ENCODE measurements at regions not wholly inside any gene's neighbourhood (a gene's known extent, or its start where the extent isn't known, plus 50 kb on each side); places are given as distances from the start of the nearest gene placed in this dataset.

DNA sequence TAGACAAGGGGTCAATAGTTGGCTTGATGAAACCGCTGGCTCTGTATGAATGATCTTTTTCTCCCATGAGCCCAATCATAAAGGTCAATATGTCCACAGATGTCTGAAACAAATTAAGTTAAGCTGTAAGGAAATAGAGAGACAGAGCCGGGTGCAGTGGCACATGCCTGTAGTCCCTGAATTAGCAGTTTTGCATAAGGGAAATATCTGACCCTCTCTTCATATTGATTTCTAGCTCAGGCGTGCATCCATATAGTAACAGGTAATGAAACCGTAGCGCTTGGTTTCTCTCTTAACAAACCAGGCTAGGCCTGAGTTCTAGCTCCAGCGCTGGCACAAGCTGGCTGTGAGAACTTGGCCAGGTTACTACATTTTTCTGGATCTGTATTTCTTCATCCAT is 118.1 kb upstream of the ERCC6L2 start (continued):
- TF ChIP-seq, protein P1, sequence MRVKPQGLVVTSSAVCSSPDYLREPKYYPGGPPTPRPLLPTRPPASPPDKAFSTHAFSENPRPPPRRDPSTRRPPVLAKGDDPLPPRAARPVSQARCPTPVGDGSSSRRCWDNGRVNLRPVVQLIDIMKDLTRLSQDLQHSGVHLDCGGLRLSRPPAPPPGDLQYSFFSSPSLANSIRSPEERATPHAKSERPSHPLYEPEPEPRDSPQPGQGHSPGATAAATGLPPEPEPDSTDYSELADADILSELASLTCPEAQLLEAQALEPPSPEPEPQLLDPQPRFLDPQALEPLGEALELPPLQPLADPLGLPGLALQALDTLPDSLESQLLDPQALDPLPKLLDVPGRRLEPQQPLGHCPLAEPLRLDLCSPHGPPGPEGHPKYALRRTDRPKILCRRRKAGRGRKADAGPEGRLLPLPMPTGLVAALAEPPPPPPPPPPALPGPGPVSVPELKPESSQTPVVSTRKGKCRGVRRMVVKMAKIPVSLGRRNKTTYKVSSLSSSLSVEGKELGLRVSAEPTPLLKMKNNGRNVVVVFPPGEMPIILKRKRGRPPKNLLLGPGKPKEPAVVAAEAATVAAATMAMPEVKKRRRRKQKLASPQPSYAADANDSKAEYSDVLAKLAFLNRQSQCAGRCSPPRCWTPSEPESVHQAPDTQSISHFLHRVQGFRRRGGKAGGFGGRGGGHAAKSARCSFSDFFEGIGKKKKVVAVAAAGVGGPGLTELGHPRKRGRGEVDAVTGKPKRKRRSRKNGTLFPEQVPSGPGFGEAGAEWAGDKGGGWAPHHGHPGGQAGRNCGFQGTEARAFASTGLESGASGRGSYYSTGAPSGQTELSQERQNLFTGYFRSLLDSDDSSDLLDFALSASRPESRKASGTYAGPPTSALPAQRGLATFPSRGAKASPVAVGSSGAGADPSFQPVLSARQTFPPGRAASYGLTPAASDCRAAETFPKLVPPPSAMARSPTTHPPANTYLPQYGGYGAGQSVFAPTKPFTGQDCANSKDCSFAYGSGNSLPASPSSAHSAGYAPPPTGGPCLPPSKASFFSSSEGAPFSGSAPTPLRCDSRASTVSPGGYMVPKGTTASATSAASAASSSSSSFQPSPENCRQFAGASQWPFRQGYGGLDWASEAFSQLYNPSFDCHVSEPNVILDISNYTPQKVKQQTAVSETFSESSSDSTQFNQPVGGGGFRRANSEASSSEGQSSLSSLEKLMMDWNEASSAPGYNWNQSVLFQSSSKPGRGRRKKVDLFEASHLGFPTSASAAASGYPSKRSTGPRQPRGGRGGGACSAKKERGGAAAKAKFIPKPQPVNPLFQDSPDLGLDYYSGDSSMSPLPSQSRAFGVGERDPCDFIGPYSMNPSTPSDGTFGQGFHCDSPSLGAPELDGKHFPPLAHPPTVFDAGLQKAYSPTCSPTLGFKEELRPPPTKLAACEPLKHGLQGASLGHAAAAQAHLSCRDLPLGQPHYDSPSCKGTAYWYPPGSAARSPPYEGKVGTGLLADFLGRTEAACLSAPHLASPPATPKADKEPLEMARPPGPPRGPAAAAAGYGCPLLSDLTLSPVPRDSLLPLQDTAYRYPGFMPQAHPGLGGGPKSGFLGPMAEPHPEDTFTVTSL (CRISPR knock-in tag; IDR thresholded peaks at IDR 0.05; ENCODE audit: borderline replicate concordance) = no peak
- TF ChIP-seq HOXA5 (CRISPR knock-in tag; IDR thresholded peaks at IDR 0.05) (no peak), CHCHD3 (CRISPR knock-in tag; IDR thresholded peaks at IDR 0.05) (no peak), MATR3 (CRISPR knock-in tag; IDR thresholded peaks at IDR 0.05) (no peak), BCL6 (CRISPR knock-in tag; IDR thresholded peaks at IDR 0.05) (no peak), ZBTB7A (CRISPR knock-in tag; IDR thresholded peaks at IDR 0.05) (no peak), ZNF615 (CRISPR knock-in tag; IDR thresholded peaks at IDR 0.05; ENCODE audit: borderline replicate concordance) (no peak), POLR2AphosphoS5 (IDR thresholded peaks at IDR 0.05; ENCODE audit: low read depth, low read length) (no peak), KLF12 (CRISPR knock-in tag; IDR thresholded peaks at IDR 0.05; ENCODE audit: borderline replicate concordance) (no peak), ZNF839 (CRISPR knock-in tag; IDR thresholded peaks at IDR 0.05; ENCODE audit: borderline replicate concordance) (no peak)
- TF ChIP-seq, protein P2, sequence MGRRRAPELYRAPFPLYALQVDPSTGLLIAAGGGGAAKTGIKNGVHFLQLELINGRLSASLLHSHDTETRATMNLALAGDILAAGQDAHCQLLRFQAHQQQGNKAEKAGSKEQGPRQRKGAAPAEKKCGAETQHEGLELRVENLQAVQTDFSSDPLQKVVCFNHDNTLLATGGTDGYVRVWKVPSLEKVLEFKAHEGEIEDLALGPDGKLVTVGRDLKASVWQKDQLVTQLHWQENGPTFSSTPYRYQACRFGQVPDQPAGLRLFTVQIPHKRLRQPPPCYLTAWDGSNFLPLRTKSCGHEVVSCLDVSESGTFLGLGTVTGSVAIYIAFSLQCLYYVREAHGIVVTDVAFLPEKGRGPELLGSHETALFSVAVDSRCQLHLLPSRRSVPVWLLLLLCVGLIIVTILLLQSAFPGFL (CRISPR knock-in tag; IDR thresholded peaks at IDR 0.05) = no peak
- TF ChIP-seq, protein P3, sequence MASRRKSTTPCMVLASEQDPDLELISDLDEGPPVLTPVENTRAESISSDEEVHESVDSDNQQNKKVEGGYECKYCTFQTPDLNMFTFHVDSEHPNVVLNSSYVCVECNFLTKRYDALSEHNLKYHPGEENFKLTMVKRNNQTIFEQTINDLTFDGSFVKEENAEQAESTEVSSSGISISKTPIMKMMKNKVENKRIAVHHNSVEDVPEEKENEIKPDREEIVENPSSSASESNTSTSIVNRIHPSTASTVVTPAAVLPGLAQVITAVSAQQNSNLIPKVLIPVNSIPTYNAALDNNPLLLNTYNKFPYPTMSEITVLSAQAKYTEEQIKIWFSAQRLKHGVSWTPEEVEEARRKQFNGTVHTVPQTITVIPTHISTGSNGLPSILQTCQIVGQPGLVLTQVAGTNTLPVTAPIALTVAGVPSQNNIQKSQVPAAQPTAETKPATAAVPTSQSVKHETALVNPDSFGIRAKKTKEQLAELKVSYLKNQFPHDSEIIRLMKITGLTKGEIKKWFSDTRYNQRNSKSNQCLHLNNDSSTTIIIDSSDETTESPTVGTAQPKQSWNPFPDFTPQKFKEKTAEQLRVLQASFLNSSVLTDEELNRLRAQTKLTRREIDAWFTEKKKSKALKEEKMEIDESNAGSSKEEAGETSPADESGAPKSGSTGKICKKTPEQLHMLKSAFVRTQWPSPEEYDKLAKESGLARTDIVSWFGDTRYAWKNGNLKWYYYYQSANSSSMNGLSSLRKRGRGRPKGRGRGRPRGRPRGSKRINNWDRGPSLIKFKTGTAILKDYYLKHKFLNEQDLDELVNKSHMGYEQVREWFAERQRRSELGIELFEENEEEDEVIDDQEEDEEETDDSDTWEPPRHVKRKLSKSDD (CRISPR knock-in tag; IDR thresholded peaks at IDR 0.05; ENCODE audit: low read depth) = no peak

Data from HepG2 (cell line).